ENCODE measurements at regions not wholly inside any gene's neighbourhood (a gene's known extent, or its start where the extent isn't known, plus 50 kb on each side); places are given as distances from the start of the nearest gene placed in this dataset.

GRCh38 chr4:168019019-168019651 lies 73.2 kb upstream of the ANXA10 start (continued):
- TF ChIP-seq ZNF449 (tag by site-specific recombination; IDR thresholded peaks at IDR 0.05) (no peak), ZNF670 (tag by site-specific recombination; IDR thresholded peaks at IDR 0.05; ENCODE audit: low read depth) (no peak), ZNF211 (tag by site-specific recombination; IDR thresholded peaks at IDR 0.05; ENCODE audit: low read depth) (no peak)

- TF ChIP-seq IKZF3 (tag by site-specific recombination; IDR thresholded peaks at IDR 0.05) (no peak), HOXC10 (CRISPR knock-in tag; IDR thresholded peaks at IDR 0.05) (no peak)
- H3K36me3 ChIP-seq (ENCODE audit: control insufficient read depth in 2 of 2, insufficient read depth in 1 of 2, low read length in 2 of 2): no peaks in the 10 kb centered on the region
- H3K4me3 ChIP-seq (ENCODE audit: low read depth, low read length): no peak overlapping the region
- no peaks in the 10 kb centered on the region for H3K9me3 ChIP-seq (ENCODE audit: control insufficient read depth, insufficient read depth, low read depth, low read length)
- H3K4me1 ChIP-seq (ENCODE audit: control insufficient read depth, insufficient read depth, low read length): no peaks in the 10 kb centered on the region
- POLR2A ChIA-PET: no interaction called here
- CTCF ChIA-PET: no interaction called here
- no peak overlapping the region for H3K27ac ChIP-seq (ENCODE audit: extremely low read depth, low read depth, low read length)
Measured at GRCh38 chr4:168019921-168020320, 72.4 kb upstream of the ANXA10 start.

- CTCF ChIA-PET: no interaction called here
- Histone ChIP-seq H3K4me1 (ENCODE audit: control insufficient read depth, insufficient read depth, low read length) (no peaks in the 10 kb centered on the region), H3K36me3 (ENCODE audit: control insufficient read depth in 2 of 2, insufficient read depth in 1 of 2, low read length in 2 of 2) (no peaks in the 10 kb centered on the region), H3K9me3 (ENCODE audit: control insufficient read depth, insufficient read depth, low read depth, low read length) (no peaks in the 10 kb centered on the region), H3K27ac (ENCODE audit: extremely low read depth, low read depth, low read length) (no peak overlapping the region), H3K4me3 (ENCODE audit: low read depth, low read length) (no peak overlapping the region)
- TF ChIP-seq ZFP37 (tag by site-specific recombination; IDR thresholded peaks at IDR 0.05) (no peak), ZSCAN4 (tag by site-specific recombination; IDR thresholded peaks at IDR 0.05) (no peak), ZNF549 (tag by site-specific recombination; IDR thresholded peaks at IDR 0.05) (no peak)
- POLR2A ChIA-PET: no interaction called here
Measured at GRCh38 chr4:168021666-168022065, 70.7 kb upstream of the ANXA10 start.

- Histone ChIP-seq H3K27ac (ENCODE audit: extremely low read depth, low read depth, low read length) (no peak overlapping the region), H3K4me1 (ENCODE audit: control insufficient read depth, insufficient read depth, low read length) (no peaks in the 10 kb centered on the region), H3K4me3 (ENCODE audit: low read depth, low read length) (no peak overlapping the region), H3K9me3 (ENCODE audit: control insufficient read depth, insufficient read depth, low read depth, low read length) (no peaks in the 10 kb centered on the region), H3K36me3 (ENCODE audit: control insufficient read depth in 2 of 2, insufficient read depth in 1 of 2, low read length in 2 of 2) (no peaks in the 10 kb centered on the region)
- POLR2A ChIA-PET: no interaction called here
- CTCF ChIA-PET: no interaction called here
- TF ChIP-seq ZNF214 (tag by site-specific recombination; IDR thresholded peaks at IDR 0.05; ENCODE audit: borderline replicate concordance) (no peak), ELK4 (IDR thresholded peaks at IDR 0.05; ENCODE audit: borderline replicate concordance, low read depth, low read length) (no peak), TRIM28 (IDR thresholded peaks at IDR 0.05; ENCODE audit: borderline replicate concordance, low read length) (no peak), KLF7 (tag by site-specific recombination; IDR thresholded peaks at IDR 0.05; ENCODE audit: borderline replicate concordance) (no peak), YY2 (tag by site-specific recombination; IDR thresholded peaks at IDR 0.05) (no peak), ZNF280C (tag by site-specific recombination; IDR thresholded peaks at IDR 0.05) (no peak), PRDM10 (tag by site-specific recombination; IDR thresholded peaks at IDR 0.05) (no peak), BCL11B (tag by site-specific recombination; IDR thresholded peaks at IDR 0.05; ENCODE audit: low read depth) (no peak), ZBTB49 (tag by site-specific recombination; IDR thresholded peaks at IDR 0.05; ENCODE audit: low read depth) (no peak)
Measured at GRCh38 chr4:168028568-168028967, 63.8 kb upstream of the ANXA10 start.
